ENCODE measurements at regions not wholly inside any gene's neighbourhood (a gene's known extent, or its start where the extent isn't known, plus 50 kb on each side); places are given as distances from the start of the nearest gene placed in this dataset.

- DNase-seq = no peak
- Mint-ChIP-seq H3K36me3 (no peaks in the 10 kb centered on the region), H3K4me1 (no peaks in the 10 kb centered on the region), H3K9me3 (peaks cover 0 to 23% (median 9%) of the 10 kb centered on the region in 8 donors), H3K27ac (no peak overlapping the region), H3K27me3 (no peaks in the 10 kb centered on the region), H3K4me3 (no peak overlapping the region)
- no peaks in the 10 kb centered on the region for H3K9me3 ChIP-seq (ENCODE audit: control insufficient read depth in 1 of 2, low read length in 2 of 2)
- no peak overlapping the region for H3K4me3 ChIP-seq (ENCODE audit: low read length in 2 of 2)
- no peaks in the 10 kb centered on the region for H3K27me3 ChIP-seq (ENCODE audit: insufficient read depth, low read length)
- H3K36me3 ChIP-seq (ENCODE audit: insufficient read depth, low read length) = no peaks in the 10 kb centered on the region
- POLR2A ChIA-PET (ENCODE audit: partially characterized antibody) = no interaction called here
- H3K27ac ChIP-seq (ENCODE audit: low read depth, low read length) = no peak overlapping the region
- CTCF ChIA-PET (ENCODE audit: partially characterized antibody) = no interaction called here
- intact Hi-C loops (cut with micrococcal nuclease) = no loop called here
- no peaks in the 10 kb centered on the region for H3K4me1 ChIP-seq (ENCODE audit: insufficient read depth, low read length)
Measured at GRCh38 chr13:19062801-19063200, 118.8 kb downstream of the TUBA3C start.

GRCh38 chr13:19062019-19062646, 119.5 kb downstream of the TUBA3C start:
- no peak for DNase-seq
- Mint-ChIP-seq H3K4me3 (no peak overlapping the region), H3K27me3 (no peaks in the 10 kb centered on the region), H3K36me3 (no peaks in the 10 kb centered on the region), H3K4me1 (no peaks in the 10 kb centered on the region), H3K27ac (no peak overlapping the region), H3K9me3 (peaks cover 0 to 23% (median 9%) of the 10 kb centered on the region in 8 donors)
- Histone ChIP-seq H3K27ac (ENCODE audit: low read depth, low read length) (no peak overlapping the region), H3K4me1 (ENCODE audit: insufficient read depth, low read length) (no peaks in the 10 kb centered on the region), H3K9me3 (ENCODE audit: control insufficient read depth in 1 of 2, low read length in 2 of 2) (no peaks in the 10 kb centered on the region), H3K27me3 (ENCODE audit: insufficient read depth, low read length) (no peaks in the 10 kb centered on the region), H3K36me3 (ENCODE audit: insufficient read depth, low read length) (no peaks in the 10 kb centered on the region), H3K4me3 (ENCODE audit: low read length in 2 of 2) (no peak overlapping the region)
- POLR2A ChIA-PET (ENCODE audit: partially characterized antibody) = no interaction called here
- CTCF ChIA-PET (ENCODE audit: partially characterized antibody) = no interaction called here
- intact Hi-C loops (cut with micrococcal nuclease) = no loop called here

GRCh38 chr13:19061278-19061677, 120.3 kb downstream of the TUBA3C start:
- CTCF ChIA-PET (ENCODE audit: partially characterized antibody) = no interaction called here
- peaks cover 0 to 21% (median 9%) of the 10 kb centered on the region in 8 donors for H3K9me3 Mint-ChIP-seq

GRCh38 chr13:19060311-19061002, 121.2 kb downstream of the TUBA3C start:
- Histone ChIP-seq H3K27me3 (ENCODE audit: insufficient read depth, low read length) (no peaks in the 10 kb centered on the region), H3K27ac (ENCODE audit: low read depth, low read length) (no peak overlapping the region), H3K9me3 (ENCODE audit: control insufficient read depth in 1 of 2, low read length in 2 of 2) (no peaks in the 10 kb centered on the region), H3K4me1 (ENCODE audit: insufficient read depth, low read length) (no peaks in the 10 kb centered on the region), H3K4me3 (ENCODE audit: low read length in 2 of 2) (no peak overlapping the region), H3K36me3 (ENCODE audit: insufficient read depth, low read length) (no peaks in the 10 kb centered on the region)
- H3K4me1 Mint-ChIP-seq = no peaks in the 10 kb centered on the region
- H3K27ac Mint-ChIP-seq = no peak overlapping the region
- peaks cover 0 to 19% (median 9%) of the 10 kb centered on the region in 8 donors for H3K9me3 Mint-ChIP-seq
- no peaks in the 10 kb centered on the region for H3K27me3 Mint-ChIP-seq
- CTCF ChIA-PET (ENCODE audit: partially characterized antibody) = no interaction called here
- DNase-seq = no peak
- intact Hi-C loops (cut with micrococcal nuclease) = no loop called here
- H3K36me3 Mint-ChIP-seq = no peaks in the 10 kb centered on the region
- POLR2A ChIA-PET (ENCODE audit: partially characterized antibody) = no interaction called here
- no peak overlapping the region for H3K4me3 Mint-ChIP-seq

More at GRCh38 chr13:19061278-19061677, 120.3 kb downstream of the TUBA3C start:
- H3K27ac Mint-ChIP-seq = no peak overlapping the region
- no peaks in the 10 kb centered on the region for H3K4me1 ChIP-seq (ENCODE audit: insufficient read depth, low read length)
- no peak for DNase-seq
- no peak overlapping the region for H3K4me3 Mint-ChIP-seq
- POLR2A ChIA-PET (ENCODE audit: partially characterized antibody) = no interaction called here
- no peaks in the 10 kb centered on the region for H3K9me3 ChIP-seq (ENCODE audit: control insufficient read depth in 1 of 2, low read length in 2 of 2)
- H3K36me3 ChIP-seq (ENCODE audit: insufficient read depth, low read length) = no peaks in the 10 kb centered on the region
- no peak overlapping the region for H3K27ac ChIP-seq (ENCODE audit: low read depth, low read length)
- H3K4me3 ChIP-seq (ENCODE audit: low read length in 2 of 2) = no peak overlapping the region
- intact Hi-C loops (cut with micrococcal nuclease) = no loop called here
- H3K4me1 Mint-ChIP-seq = no peaks in the 10 kb centered on the region
- H3K27me3 Mint-ChIP-seq = no peaks in the 10 kb centered on the region
- no peaks in the 10 kb centered on the region for H3K36me3 Mint-ChIP-seq
- no peaks in the 10 kb centered on the region for H3K27me3 ChIP-seq (ENCODE audit: insufficient read depth, low read length)

- H3K4me3 ChIP-seq (ENCODE audit: low read length in 2 of 2) = no peak overlapping the region
- no peaks in the 10 kb centered on the region for H3K4me1 ChIP-seq (ENCODE audit: insufficient read depth, low read length)
- Mint-ChIP-seq H3K36me3 (no peaks in the 10 kb centered on the region), H3K4me1 (no peaks in the 10 kb centered on the region), H3K27me3 (no peaks in the 10 kb centered on the region), H3K9me3 (peaks cover 0 to 18% (median 6%) of the 10 kb centered on the region in 8 donors), H3K4me3 (no peak overlapping the region), H3K27ac (no peak overlapping the region)
- CTCF ChIA-PET (ENCODE audit: partially characterized antibody) = no interaction called here
- no peaks in the 10 kb centered on the region for H3K27me3 ChIP-seq (ENCODE audit: insufficient read depth, low read length)
- H3K27ac ChIP-seq (ENCODE audit: low read depth, low read length) = no peak overlapping the region
- intact Hi-C loops (cut with micrococcal nuclease) = no loop called here
- no peaks in the 10 kb centered on the region for H3K9me3 ChIP-seq (ENCODE audit: control insufficient read depth in 1 of 2, low read length in 2 of 2)
- no peak for DNase-seq
- H3K36me3 ChIP-seq (ENCODE audit: insufficient read depth, low read length) = no peaks in the 10 kb centered on the region
- POLR2A ChIA-PET (ENCODE audit: partially characterized antibody) = no interaction called here
Measured at GRCh38 chr13:19059016-19059780, 122.4 kb downstream of the TUBA3C start.

GRCh38 chr13:19058566-19058965, 123.1 kb downstream of the TUBA3C start:
- DNase-seq = no peak
- peaks cover 0 to 11% (median 2%) of the 10 kb centered on the region in 8 donors for H3K9me3 Mint-ChIP-seq
- Histone ChIP-seq H3K4me3 (ENCODE audit: low read length in 2 of 2) (no peak overlapping the region), H3K27me3 (ENCODE audit: insufficient read depth, low read length) (no peaks in the 10 kb centered on the region), H3K36me3 (ENCODE audit: insufficient read depth, low read length) (no peaks in the 10 kb centered on the region), H3K27ac (ENCODE audit: low read depth, low read length) (no peak overlapping the region), H3K9me3 (ENCODE audit: control insufficient read depth in 1 of 2, low read length in 2 of 2) (no peaks in the 10 kb centered on the region), H3K4me1 (ENCODE audit: insufficient read depth, low read length) (no peaks in the 10 kb centered on the region)
- H3K27ac Mint-ChIP-seq = no peak overlapping the region
- no peaks in the 10 kb centered on the region for H3K27me3 Mint-ChIP-seq
- ChIA-PET CTCF (ENCODE audit: partially characterized antibody) (no interaction called here), POLR2A (ENCODE audit: partially characterized antibody) (no interaction called here)
- no peaks in the 10 kb centered on the region for H3K4me1 Mint-ChIP-seq
- intact Hi-C loops (cut with micrococcal nuclease) = no loop called here
- no peaks in the 10 kb centered on the region for H3K36me3 Mint-ChIP-seq
- no peak overlapping the region for H3K4me3 Mint-ChIP-seq

- ChIA-PET POLR2A (ENCODE audit: partially characterized antibody) (no interaction called here), CTCF (ENCODE audit: partially characterized antibody) (no interaction called here)
- H3K4me3 Mint-ChIP-seq = no peak overlapping the region
- no peak for DNase-seq
- no peaks in the 10 kb centered on the region for H3K4me1 Mint-ChIP-seq
- intact Hi-C loops (cut with micrococcal nuclease) = no loop called here
- H3K36me3 ChIP-seq (ENCODE audit: insufficient read depth, low read length) = no peaks in the 10 kb centered on the region
- H3K27ac Mint-ChIP-seq = no peak overlapping the region
- no peaks in the 10 kb centered on the region for H3K4me1 ChIP-seq (ENCODE audit: insufficient read depth, low read length)
- no peak overlapping the region for H3K27ac ChIP-seq (ENCODE audit: low read depth, low read length)
- no peaks in the 10 kb centered on the region for H3K27me3 ChIP-seq (ENCODE audit: insufficient read depth, low read length)
- no peaks in the 10 kb centered on the region for H3K27me3 Mint-ChIP-seq
- H3K9me3 ChIP-seq (ENCODE audit: control insufficient read depth in 1 of 2, low read length in 2 of 2) = no peaks in the 10 kb centered on the region
- H3K9me3 Mint-ChIP-seq = peaks cover 0 to 7% (median 0%) of the 10 kb centered on the region in 8 donors
- H3K36me3 Mint-ChIP-seq = no peaks in the 10 kb centered on the region
- no peak overlapping the region for H3K4me3 ChIP-seq (ENCODE audit: low read length in 2 of 2)
Measured at GRCh38 chr13:19057588-19058340, 123.9 kb downstream of the TUBA3C start.
